Activated naive CD4-positive, alpha-beta T cell treated with anti-CD3 and anti-CD28 coated beads, Interleukin-2, amount 50 U/mL, for 72 hours (primary cell): ENCODE measurements at regions not wholly inside any gene's neighbourhood (a gene's known extent, or its start where the extent isn't known, plus 50 kb on each side); places are given as distances from the start of the nearest gene placed in this dataset.

Experiments
- ATAC-seq, 2 donors: fragments of 150-1000 bp; cut with Tn5 transposase; 2 replicates each; pipeline ENCODE4 v1.10.0; 2021; ENCODE audit warnings: mild to moderate bottlenecking in 2 of 2, moderate library complexity in 2 of 2
- DNase-seq, 2 donors: peaks; one replicate each; pipeline ENCODE4 v3.0.0; 2021 to 2022; ENCODE audit warnings: low spot score in 2 of 2
- H3K27ac Mint-ChIP-seq, 2 donors: one replicate each; pipeline ENCODE4 v1.8.0; 2022; ENCODE audit warnings: mild to moderate bottlenecking in 2 of 2, mixed read lengths in 2 of 2
- H3K36me3 Mint-ChIP-seq, 2 donors: one replicate each; pipeline ENCODE4 v1.8.0; 2022; ENCODE audit warnings: mixed read lengths in 2 of 2
- H3K9me3 Mint-ChIP-seq, 2 donors: one replicate each; pipeline ENCODE4 v1.8.0; 2022; ENCODE audit warnings: mixed read lengths in 2 of 2

DNA sequence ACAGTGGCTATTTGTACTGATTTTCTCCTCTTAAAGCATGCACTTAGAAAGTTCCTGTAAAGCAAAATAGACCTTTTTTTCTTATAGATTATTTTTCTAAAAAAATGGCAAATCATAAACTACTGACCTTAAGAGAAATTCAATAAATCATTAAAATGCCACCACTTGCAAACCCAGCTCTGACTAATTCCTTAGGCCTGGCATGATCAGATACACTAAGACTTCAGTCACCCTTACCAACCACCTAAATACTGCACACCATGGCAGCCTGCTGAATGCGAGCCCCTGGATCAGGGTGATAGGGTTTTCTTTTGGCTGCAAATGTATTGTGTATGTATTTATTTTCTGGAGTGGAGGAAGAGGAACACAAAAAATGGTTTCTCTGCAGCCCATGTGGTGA is 370.6 kb upstream of the TBL1XR1 start:
- Mint-ChIP-seq H3K36me3 (peaks cover 0 to 5% of the 10 kb centered on the region in 2 donors), H3K27ac (no peak overlapping the region), H3K9me3 (no peaks in the 10 kb centered on the region)
- DNase-seq (no peak), ATAC-seq (no peak)

- no peak for ATAC-seq
- DNase-seq = no peak
- H3K27ac Mint-ChIP-seq = no peak overlapping the region
- H3K36me3 Mint-ChIP-seq = peaks cover 0 to 5% of the 10 kb centered on the region in 2 donors
- no peaks in the 10 kb centered on the region for H3K9me3 Mint-ChIP-seq
Measured at GRCh38 chr3:177569193-177569592, 371.9 kb upstream of the TBL1XR1 start.

GRCh38 chr3:177569875-177570657 is 372.8 kb upstream of the TBL1XR1 start:
- H3K27ac Mint-ChIP-seq = no peak overlapping the region
- peaks cover 0 to 5% of the 10 kb centered on the region in 2 donors for H3K36me3 Mint-ChIP-seq
- H3K9me3 Mint-ChIP-seq = no peaks in the 10 kb centered on the region
- no peak for DNase-seq
- ATAC-seq = no peak

- H3K27ac Mint-ChIP-seq = no peak overlapping the region
- H3K9me3 Mint-ChIP-seq = no peaks in the 10 kb centered on the region
- peaks cover 0 to 5% of the 10 kb centered on the region in 2 donors for H3K36me3 Mint-ChIP-seq
- no peak for ATAC-seq
- no peak for DNase-seq
Measured at GRCh38 chr3:177571271-177571943, 374.1 kb upstream of the TBL1XR1 start.

GRCh38 chr3:177571944-177572315 is 374.6 kb upstream of the TBL1XR1 start:
- Mint-ChIP-seq H3K9me3 (no peaks in the 10 kb centered on the region), H3K27ac (no peak overlapping the region), H3K36me3 (peaks cover 0 to 5% of the 10 kb centered on the region in 2 donors)
- DNase-seq (no peak), ATAC-seq (no peak)

DNA sequence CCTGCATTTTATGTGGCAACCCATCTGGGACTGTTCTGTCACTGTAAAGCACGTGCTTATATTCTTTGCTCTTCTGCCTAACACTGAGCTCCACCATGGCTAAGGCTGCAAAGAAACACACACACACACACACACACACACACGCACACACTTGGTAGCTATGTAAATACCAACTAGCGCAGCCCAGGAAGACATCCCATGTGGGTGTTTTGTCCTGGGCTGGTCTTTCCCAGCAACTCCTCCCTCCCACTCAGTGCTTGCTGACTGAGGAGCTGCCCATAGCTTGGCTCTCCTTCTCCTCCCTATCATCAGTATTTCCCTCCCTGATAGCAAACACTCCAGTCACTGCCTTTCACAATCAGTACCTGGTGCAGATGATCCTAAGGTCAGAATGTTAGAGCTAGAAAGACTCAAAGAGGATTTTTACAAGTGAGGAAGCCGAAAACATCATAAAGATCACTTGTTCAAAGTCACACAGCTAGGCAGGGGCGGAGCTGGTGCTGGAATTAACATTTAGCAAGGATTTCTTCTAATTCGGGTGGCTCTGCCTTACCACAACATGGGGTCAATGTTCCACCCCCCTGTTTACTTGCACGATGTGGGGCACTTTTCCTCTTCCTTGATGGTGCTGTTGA is 377.1 kb upstream of the TBL1XR1 start:
- H3K36me3 Mint-ChIP-seq = peaks cover 0 to 5% of the 10 kb centered on the region in 2 donors
- no peak for DNase-seq
- ATAC-seq = no peak
- H3K9me3 Mint-ChIP-seq = no peaks in the 10 kb centered on the region
- no peak overlapping the region for H3K27ac Mint-ChIP-seq

- H3K9me3 Mint-ChIP-seq = no peaks in the 10 kb centered on the region
- no peak overlapping the region for H3K27ac Mint-ChIP-seq
- DNase-seq (no peak), ATAC-seq (no peak)
- peaks cover 0 to 5% of the 10 kb centered on the region in 2 donors for H3K36me3 Mint-ChIP-seq
Measured at GRCh38 chr3:177576746-177577145, 379.5 kb upstream of the TBL1XR1 start.

- H3K9me3 Mint-ChIP-seq = peaks cover 0 to 9% of the 10 kb centered on the region in 2 donors
- peaks cover 0 to 9% of the 10 kb centered on the region in 2 donors for H3K36me3 Mint-ChIP-seq
- DNase-seq (no peak), ATAC-seq (no peak)
- no peak overlapping the region for H3K27ac Mint-ChIP-seq
Measured at GRCh38 chr3:177578488-177578887, 381.2 kb upstream of the TBL1XR1 start.

GRCh38 chr3:177579419-177579818 is 382.1 kb upstream of the TBL1XR1 start:
- ATAC-seq (no peak), DNase-seq (no peak)
- peaks cover 0 to 9% of the 10 kb centered on the region in 2 donors for H3K9me3 Mint-ChIP-seq
- no peak overlapping the region for H3K27ac Mint-ChIP-seq
- peaks cover 0 to 9% of the 10 kb centered on the region in 2 donors for H3K36me3 Mint-ChIP-seq

- H3K36me3 Mint-ChIP-seq = peaks cover 0 to 9% of the 10 kb centered on the region in 2 donors
- no peak for ATAC-seq
- no peak for DNase-seq
- no peak overlapping the region for H3K27ac Mint-ChIP-seq
- H3K9me3 Mint-ChIP-seq = peaks cover 0 to 14% of the 10 kb centered on the region in 2 donors
Measured at GRCh38 chr3:177580437-177580836, 383.2 kb upstream of the TBL1XR1 start.

DNA sequence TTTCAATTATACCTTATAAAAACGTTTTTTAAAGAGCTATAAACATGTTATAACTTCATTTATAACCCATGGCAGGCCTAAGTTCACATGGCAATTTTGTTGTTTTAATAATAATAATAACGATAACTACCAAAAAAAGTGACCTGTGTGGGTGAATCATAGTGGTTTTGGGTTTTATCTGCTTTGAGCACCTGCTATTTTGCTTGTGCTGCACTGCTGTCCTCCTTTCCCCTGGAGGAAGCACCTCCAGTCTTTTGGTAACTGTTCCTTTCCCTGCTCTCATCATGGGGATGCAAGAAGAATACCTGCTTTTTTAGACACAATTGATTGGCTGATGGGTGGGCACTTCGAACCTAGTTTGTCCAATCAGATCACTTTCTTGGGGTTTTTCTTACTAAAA is 388.0 kb upstream of the TBL1XR1 start:
- peaks cover 0 to 21% of the 10 kb centered on the region in 2 donors for H3K36me3 Mint-ChIP-seq
- DNase-seq (no peak), ATAC-seq (no peak)
- peaks cover 0 to 24% of the 10 kb centered on the region in 2 donors for H3K9me3 Mint-ChIP-seq
- no peak overlapping the region for H3K27ac Mint-ChIP-seq

GRCh38 chr3:177589041-177589650 is 391.9 kb upstream of the TBL1XR1 start:
- Mint-ChIP-seq H3K9me3 (peaks cover 0 to 16% of the 10 kb centered on the region in 2 donors), H3K27ac (no peak overlapping the region), H3K36me3 (peaks cover 0 to 12% of the 10 kb centered on the region in 2 donors)
- ATAC-seq (no peak), DNase-seq (no peak)

- peaks cover 0 to 11% of the 10 kb centered on the region in 2 donors for H3K9me3 Mint-ChIP-seq
Measured at GRCh38 chr3:177589911-177590381, 392.7 kb upstream of the TBL1XR1 start.

DNA sequence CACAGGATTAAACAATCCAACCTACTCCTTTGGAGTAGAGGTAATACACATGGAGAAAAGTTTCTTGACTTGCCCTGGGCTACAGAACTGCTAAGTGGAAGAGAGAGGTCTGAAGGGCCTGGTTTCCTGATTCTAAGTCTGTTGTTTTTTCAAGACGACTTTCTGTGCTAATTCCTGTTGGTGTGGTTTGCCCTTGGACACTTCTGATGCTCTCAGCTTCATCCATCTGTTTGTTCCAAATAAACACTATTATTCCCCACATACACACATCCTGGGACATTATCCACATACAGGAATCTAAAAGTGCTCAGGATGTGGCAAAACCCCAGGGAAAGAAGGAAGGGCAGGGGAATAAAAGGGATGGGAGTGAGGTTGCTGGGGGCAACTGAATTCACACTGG is 393.5 kb upstream of the TBL1XR1 start:
- DNase-seq (no peak), ATAC-seq (no peak)
- Mint-ChIP-seq H3K27ac (peak overlapping the region; percentile 7 to 47), H3K9me3 (peaks cover 0 to 15% of the 10 kb centered on the region in 2 donors), H3K36me3 (peaks cover 0 to 12% of the 10 kb centered on the region in 2 donors)

More at GRCh38 chr3:177589911-177590381, 392.7 kb upstream of the TBL1XR1 start:
- peak in 1 of 2 donors; percentile 17 for DNase-seq
- peaks cover 0 to 12% of the 10 kb centered on the region in 2 donors for H3K36me3 Mint-ChIP-seq
- peak; percentile 89 for ATAC-seq
- peak overlapping the region in 1 of 2 donors; percentile 47 for H3K27ac Mint-ChIP-seq

GRCh38 chr3:177591379-177591778 is 394.1 kb upstream of the TBL1XR1 start:
- peak in 1 of 2 donors; percentile 55 for DNase-seq
- peaks cover 0 to 12% of the 10 kb centered on the region in 2 donors for H3K36me3 Mint-ChIP-seq
- peaks cover 0 to 16% of the 10 kb centered on the region in 2 donors for H3K9me3 Mint-ChIP-seq
- ATAC-seq = peak in 1 of 2 donors; percentile 51
- H3K27ac Mint-ChIP-seq = peak overlapping the region; percentile 47 to 69

- Mint-ChIP-seq H3K9me3 (peaks cover 0 to 9% of the 10 kb centered on the region in 2 donors), H3K27ac (no peak overlapping the region), H3K36me3 (peaks cover 4 to 9% of the 10 kb centered on the region in 2 donors)
- DNase-seq = no peak
- ATAC-seq = no peak
Measured at GRCh38 chr3:177594096-177594495, 396.8 kb upstream of the TBL1XR1 start.
